ENCODE measurements at regions not wholly inside any gene's neighbourhood (a gene's known extent, or its start where the extent isn't known, plus 50 kb on each side); places are given as distances from the start of the nearest gene placed in this dataset.
A peak's percentile ranks its signal among the peaks of the same experiment; 100 is the strongest.

GRCh38 chr4:14831416-14831815 lies 170.9 kb upstream of the CPEB2 start:
- DNase-seq: no peak

- DNase-seq: no peak
Measured at GRCh38 chr4:14833053-14833452, 169.2 kb upstream of the CPEB2 start.

GRCh38 chr4:14834382-14834781 lies 167.9 kb upstream of the CPEB2 start:
- no peak for DNase-seq

GRCh38 chr4:14835288-14835687 lies 167.0 kb upstream of the CPEB2 start:
- no peak for DNase-seq

GRCh38 chr4:14835708-14836425 lies 166.4 kb upstream of the CPEB2 start:
- DNase-seq: no peak

GRCh38 chr4:14837860-14838259 lies 164.4 kb upstream of the CPEB2 start:
- no peak for DNase-seq

- DNase-seq: no peak
Measured at GRCh38 chr4:14841801-14842768, 160.2 kb upstream of the CPEB2 start.

GRCh38 chr4:14842964-14843630 lies 159.2 kb upstream of the CPEB2 start:
- no peak for DNase-seq

- DNase-seq: no peak
Measured at GRCh38 chr4:14844061-14844460, 158.2 kb upstream of the CPEB2 start.

GRCh38 chr4:14848229-14848628 lies 154.1 kb upstream of the CPEB2 start:
- no peak for DNase-seq

GRCh38 chr4:14850455-14851097 lies 151.7 kb upstream of the CPEB2 start:
- DNase-seq: no peak

- no peak for DNase-seq
Measured at GRCh38 chr4:14853176-14853943, 148.9 kb upstream of the CPEB2 start.

- DNase-seq: no peak
Measured at GRCh38 chr4:14855719-14856061, 146.6 kb upstream of the CPEB2 start.

- DNase-seq: no peak
Measured at GRCh38 chr4:14856062-14856933, 146.0 kb upstream of the CPEB2 start.

GRCh38 chr4:14856934-14857235 lies 145.4 kb upstream of the CPEB2 start:
- no peak for DNase-seq

GRCh38 chr4:14857475-14857874 lies 144.8 kb upstream of the CPEB2 start:
- DNase-seq: no peak

- no peak for DNase-seq
Measured at GRCh38 chr4:14857981-14858380, 144.3 kb upstream of the CPEB2 start.

- peak in 1 of 2 donors; percentile 15 for DNase-seq
Measured at GRCh38 chr4:14862891-14863290, 139.4 kb upstream of the CPEB2 start.

GRCh38 chr4:14863418-14864364 lies 138.6 kb upstream of the CPEB2 start:
- no peak for DNase-seq

GRCh38 chr4:14864365-14865030 lies 137.8 kb upstream of the CPEB2 start:
- DNase-seq: no peak

Data from hippocampal formation (tissue), 2 donors.